ENCODE measurements at regions not wholly inside any gene's neighbourhood (a gene's known extent, or its start where the extent isn't known, plus 50 kb on each side); places are given as distances from the start of the nearest gene placed in this dataset.
"Not testable (repeated sequence)": the region's sequence is repeated elsewhere in the genome, so short reads cannot be mapped to it uniquely, and the experiment has no call there.

DNA sequence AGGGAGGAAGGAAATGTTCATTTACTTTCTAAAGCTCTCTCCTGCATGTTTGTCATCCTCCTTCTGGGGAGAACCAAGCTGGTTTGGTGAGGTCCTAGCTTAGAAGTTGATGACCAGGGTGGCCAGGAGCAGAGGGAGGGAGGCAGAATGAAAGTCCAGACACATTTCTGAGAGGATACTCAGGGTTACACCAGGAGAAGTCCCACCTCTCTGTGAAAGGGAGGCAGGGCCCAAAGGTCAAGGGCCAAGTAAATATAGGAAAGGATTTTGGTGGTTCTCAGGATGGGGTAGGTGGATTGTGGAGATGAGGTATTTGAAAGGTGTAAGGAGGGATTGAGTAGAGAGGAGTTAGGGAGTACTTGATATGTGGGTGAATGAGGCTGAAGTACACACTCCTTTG, 58.0 kb upstream of the FBXO11 start:
- no peak for DNase-seq (ENCODE audit: low read depth)

DNA sequence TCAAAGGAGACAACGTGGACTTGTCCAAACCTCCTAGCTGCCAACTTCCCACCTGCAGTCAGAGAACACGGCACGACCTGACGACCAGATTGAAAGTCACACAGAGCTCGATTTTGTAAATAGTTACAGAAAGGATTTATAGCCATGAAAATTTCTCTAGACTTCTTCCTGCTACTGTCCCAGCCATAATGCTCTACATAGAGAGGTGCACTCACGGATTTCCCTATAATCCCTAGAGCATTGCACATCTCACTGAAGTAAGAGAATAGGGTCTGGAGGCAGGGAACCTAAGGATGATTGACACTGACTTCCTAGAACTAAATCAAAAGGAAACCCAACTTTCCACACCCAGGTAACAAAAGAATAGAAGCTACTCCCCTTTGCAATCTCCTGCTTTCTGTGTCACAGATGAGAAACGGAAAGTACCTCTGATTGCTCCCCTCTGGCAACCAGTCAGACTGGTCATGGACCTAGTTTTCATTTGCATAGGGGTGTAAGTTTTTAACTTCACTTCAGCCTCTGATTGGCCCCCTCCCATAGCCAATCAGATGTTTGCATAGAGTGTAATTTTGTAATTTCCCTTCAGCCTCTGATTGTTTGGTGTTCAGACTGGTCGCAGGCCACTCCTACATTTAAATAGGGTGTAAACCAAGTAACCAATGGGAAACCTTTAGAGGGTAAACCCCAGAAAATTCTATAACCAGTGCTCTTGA, 58.6 kb upstream of the FBXO11 start:
- no peak for DNase-seq (ENCODE audit: low read depth)

- DNase-seq (ENCODE audit: low read depth) = not testable (repeated sequence)
Observed at GRCh38 chr2:47976728-47977127, 70.4 kb upstream of the FBXO11 start.

- DNase-seq (ENCODE audit: low read depth) = peak; percentile 52
Observed at GRCh38 chr2:47984041-47984440, 77.7 kb upstream of the FBXO11 start.

DNA sequence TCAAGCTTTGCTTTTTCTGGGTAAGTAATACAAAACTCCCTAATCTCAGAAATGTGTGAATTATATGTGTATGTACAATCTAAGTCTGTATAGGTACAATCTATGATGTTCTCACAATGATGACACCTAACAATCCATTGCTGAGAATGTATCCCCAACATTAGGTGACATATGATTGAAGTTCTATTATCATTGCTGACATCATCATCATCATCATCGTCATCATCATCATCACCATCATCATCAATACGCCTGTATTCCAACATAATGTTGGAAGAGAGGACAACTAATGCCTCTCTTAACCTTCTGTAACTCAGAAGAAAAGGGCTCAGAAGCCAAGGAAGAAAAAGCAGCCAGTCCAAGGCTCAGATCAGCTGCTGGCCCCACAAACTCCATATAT, 84.2 kb upstream of the FBXO11 start:
- no peak for DNase-seq (ENCODE audit: low read depth)

GRCh38 chr2:47992671-47993070, 86.4 kb upstream of the FBXO11 start:
- no peak for DNase-seq (ENCODE audit: low read depth)

GRCh38 chr2:47996808-47997207, 90.5 kb upstream of the FBXO11 start:
- no peak for DNase-seq (ENCODE audit: low read depth)

DNA sequence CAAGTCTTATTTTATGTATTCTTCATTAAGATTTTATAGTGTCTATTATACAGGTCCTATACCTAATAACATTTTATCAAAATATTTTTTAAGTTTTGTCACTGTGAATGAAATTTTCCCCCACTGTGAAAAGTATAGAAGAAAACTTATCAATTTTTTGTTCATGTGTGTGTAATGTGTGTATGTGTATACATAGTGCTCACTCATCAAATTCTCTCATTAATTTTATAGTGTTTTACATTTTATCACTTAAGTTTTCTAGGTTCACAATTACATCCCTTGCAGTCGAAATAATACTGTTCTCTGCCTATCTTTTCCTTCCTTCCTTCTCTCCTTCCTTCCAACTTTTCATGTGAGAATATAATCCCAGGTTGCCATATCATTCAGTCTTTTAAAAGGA, 93.2 kb upstream of the FBXO11 start:
- DNase-seq (ENCODE audit: low read depth) = no peak

- DNase-seq (ENCODE audit: low read depth) = no peak
Observed at GRCh38 chr2:48001498-48001897, 95.2 kb upstream of the FBXO11 start.

DNA sequence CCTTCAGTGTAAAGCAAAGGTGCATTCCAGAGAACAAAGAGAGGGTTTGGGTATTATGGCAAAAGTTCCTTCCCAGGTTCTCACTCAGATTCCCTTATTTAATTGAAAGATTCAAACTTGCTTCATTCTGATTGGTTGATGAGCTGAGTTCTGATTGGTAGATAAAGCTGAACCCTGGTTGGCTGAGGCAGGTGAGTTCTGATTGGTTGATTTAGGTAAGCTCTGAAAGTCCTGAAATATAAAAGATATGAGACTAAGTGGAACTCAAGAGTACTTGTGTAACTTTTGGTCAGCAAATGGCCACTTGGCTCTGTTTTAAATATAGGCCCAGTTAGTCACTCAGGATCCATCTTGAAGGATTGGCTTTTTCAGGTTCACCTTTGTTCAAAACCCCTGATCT, 99.8 kb upstream of the FBXO11 start:
- DNase-seq (ENCODE audit: low read depth) = no peak

GRCh38 chr2:48007699-48008268, 101.5 kb upstream of the FBXO11 start:
- DNase-seq (ENCODE audit: low read depth) = no peak

- DNase-seq (ENCODE audit: low read depth) = peak; percentile 7
Observed at GRCh38 chr2:48009256-48009655, 103.0 kb upstream of the FBXO11 start.

- DNase-seq (ENCODE audit: low read depth) = no peak
Observed at GRCh38 chr2:48015421-48015820, 109.1 kb upstream of the FBXO11 start.

DNA sequence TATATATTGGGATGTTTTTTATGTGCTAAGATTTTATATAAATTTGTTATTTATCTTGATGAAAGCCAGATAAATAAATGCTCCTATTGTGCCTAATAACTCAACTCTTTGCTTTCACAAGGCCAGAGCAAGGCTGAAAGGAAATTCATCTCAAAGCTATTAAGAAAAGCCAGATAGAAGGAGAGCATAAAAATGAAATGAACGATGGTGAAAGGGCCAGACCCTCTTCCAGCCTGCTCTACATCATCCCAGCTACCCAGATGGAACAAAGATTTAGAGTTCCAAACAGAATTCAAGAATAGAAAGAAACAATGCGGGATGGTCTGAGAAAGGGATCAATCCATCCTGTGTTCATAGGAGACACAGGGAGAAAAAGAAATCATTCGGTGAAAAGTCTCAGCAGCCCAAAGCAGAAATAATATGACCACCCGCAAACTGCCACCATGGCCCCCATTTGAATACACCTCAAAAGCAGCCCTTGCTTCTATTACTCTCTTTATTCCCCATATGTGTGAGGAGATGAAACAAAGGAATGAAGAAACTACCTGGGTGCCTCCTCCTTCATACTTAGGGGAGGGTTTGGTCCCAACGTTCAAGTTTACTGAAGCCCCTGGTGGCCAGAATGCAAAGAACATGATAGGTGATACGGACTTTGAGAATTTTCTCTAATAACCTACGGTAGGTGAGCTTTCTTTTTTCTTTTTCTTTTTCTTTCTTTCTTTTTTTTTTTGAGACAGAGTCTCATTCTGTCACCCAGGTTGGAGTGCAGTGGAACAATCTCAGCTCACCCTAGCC, 110.1 kb upstream of the FBXO11 start:
- no peak for DNase-seq (ENCODE audit: low read depth)

DNA sequence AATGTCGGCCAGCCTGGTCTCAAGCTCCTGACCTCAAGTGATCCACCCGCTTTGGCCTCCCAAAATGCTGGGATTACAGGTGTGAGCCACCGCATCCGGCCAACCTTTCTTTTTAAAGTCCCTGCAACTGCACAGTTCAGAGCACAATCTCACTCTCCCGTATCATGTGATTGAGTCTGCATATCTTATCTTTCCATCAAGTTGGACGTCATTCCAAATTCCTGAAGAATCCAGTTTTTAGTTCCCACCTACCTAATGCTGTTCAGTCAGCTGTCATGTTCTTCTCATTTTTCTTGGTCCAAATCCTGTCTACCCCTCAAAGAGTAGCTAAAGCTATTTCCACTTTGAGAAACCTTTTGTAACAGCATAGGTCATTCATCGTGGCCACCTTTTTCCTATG, 110.8 kb upstream of the FBXO11 start:
- DNase-seq (ENCODE audit: low read depth) = no peak

DNA sequence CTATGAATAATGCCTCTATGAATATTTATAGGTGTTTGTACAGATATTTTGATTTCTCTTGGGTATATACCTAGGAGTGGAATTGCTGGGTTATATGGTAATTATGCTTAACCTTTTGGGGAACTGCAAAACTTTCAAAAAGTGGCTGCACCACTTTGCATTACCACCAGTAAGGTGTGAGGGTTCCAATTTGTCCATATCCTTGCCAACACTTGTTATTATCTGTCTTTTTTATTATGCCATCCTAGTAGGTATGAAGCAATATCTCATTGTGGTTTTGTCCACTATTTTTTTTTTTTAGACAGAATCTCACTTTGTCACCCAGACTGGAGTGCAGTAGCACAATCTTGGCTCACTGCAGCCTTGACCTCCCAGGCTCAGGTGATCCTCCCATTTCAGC, 112.2 kb upstream of the FBXO11 start:
- no peak for DNase-seq (ENCODE audit: low read depth)

- DNase-seq (ENCODE audit: low read depth) = no peak
Observed at GRCh38 chr2:48026865-48027264, 120.6 kb upstream of the FBXO11 start.

GRCh38 chr2:48032765-48033164, 126.5 kb upstream of the FBXO11 start:
- no peak for DNase-seq (ENCODE audit: low read depth)

GRCh38 chr2:48034295-48034694, 128.0 kb upstream of the FBXO11 start:
- DNase-seq (ENCODE audit: low read depth) = no peak

- DNase-seq (ENCODE audit: low read depth) = no peak
Observed at GRCh38 chr2:48036312-48036711, 130.0 kb upstream of the FBXO11 start.

GRCh38 chr2:48039209-48039990, 133.1 kb upstream of the FBXO11 start:
- DNase-seq (ENCODE audit: low read depth) = no peak

GRCh38 chr2:48043131-48043700, 136.9 kb upstream of the FBXO11 start:
- DNase-seq (ENCODE audit: low read depth) = no peak
